H9 (cell line): ENCODE measurements at regions not wholly inside any gene's neighbourhood (a gene's known extent, or its start where the extent isn't known, plus 50 kb on each side); places are given as distances from the start of the nearest gene placed in this dataset.
A peak's percentile ranks its signal among the peaks of the same experiment; 100 is the strongest.

Experiments
- DNase-seq: peaks from one replicate; pipeline ENCODE4 v3.0.0-alpha.2; 2017
- H2AFZ ChIP-seq: one replicate; pipeline ENCODE4 v1.6.1; 2013; ENCODE audit warnings: mild to moderate bottlenecking, low read length, control low read depth, moderate library complexity
- H2AK5ac ChIP-seq: 2 replicates; pipeline ENCODE4 v1.6.1; 2013; ENCODE audit warnings: low read length, control low read depth, mixed read lengths; ENCODE audit not compliant: insufficient read length
- H2BK120ac ChIP-seq: one replicate; pipeline ENCODE4 v1.6.1; 2013; ENCODE audit warnings: low read depth, mild to moderate bottlenecking, low read length, control low read depth, inconsistent platforms; ENCODE audit not compliant: poor library complexity, severe bottlenecking
- H2BK12ac ChIP-seq: 2 replicates; pipeline ENCODE4 v1.6.1; 2013; ENCODE audit warnings: low read length, control low read depth, mixed read lengths, low read depth; ENCODE audit not compliant: insufficient read length
- H2BK15ac ChIP-seq: 2 replicates; pipeline ENCODE4 v1.6.1; 2013; ENCODE audit warnings: low read depth, low read length, control low read depth
- H2BK20ac ChIP-seq: one replicate; pipeline ENCODE4 v1.6.1; 2013; ENCODE audit warnings: low read depth, mild to moderate bottlenecking, low read length, control low read depth, inconsistent platforms; ENCODE audit not compliant: poor library complexity, severe bottlenecking
- H2BK5ac ChIP-seq: 2 replicates; pipeline ENCODE4 v1.6.1; 2013; ENCODE audit warnings: low read length, control low read depth, mixed read lengths; ENCODE audit not compliant: insufficient read length
- H3K14ac ChIP-seq: 2 replicates; pipeline ENCODE4 v1.6.1; 2013; ENCODE audit warnings: low read length, control low read depth; ENCODE audit not compliant: insufficient read depth
- H3K18ac ChIP-seq: 2 replicates; pipeline ENCODE4 v1.6.1; 2013; ENCODE audit warnings: low read depth, mild to moderate bottlenecking, mixed read lengths, low read length, control low read depth; ENCODE audit not compliant: insufficient read length
- H3K23ac ChIP-seq: 2 replicates; pipeline ENCODE4 v1.6.1; 2013; ENCODE audit warnings: low read length, control low read depth, mixed read lengths, low read depth; ENCODE audit not compliant: insufficient read length
- H3K23me2 ChIP-seq: 2 replicates; pipeline ENCODE4 v1.6.1; 2013; ENCODE audit warnings: low read depth, mild to moderate bottlenecking, mixed read lengths, low read length, control low read depth; ENCODE audit not compliant: insufficient read length, poor library complexity, severe bottlenecking
- H3K27ac ChIP-seq: 2 replicates; pipeline ENCODE4 v1.5.1; 2013; ENCODE audit warnings: low read length, control low read depth, mixed read lengths, low read depth; ENCODE audit not compliant: insufficient read length
- H3K27me3 ChIP-seq: 2 replicates; pipeline ENCODE4 v1.6.1; 2013; ENCODE audit warnings: low read length, control low read depth, inconsistent platforms; ENCODE audit not compliant: insufficient read depth
- H3K4ac ChIP-seq: 2 replicates; pipeline ENCODE4 v1.6.1; 2013; ENCODE audit warnings: low read depth, mild to moderate bottlenecking, control low read depth, inconsistent platforms, low read length, moderate library complexity
- H3K4me1 ChIP-seq: 2 replicates; pipeline ENCODE4 v1.6.1; 2013; ENCODE audit warnings: low read length, control low read depth, inconsistent platforms; ENCODE audit not compliant: insufficient read depth
- H3K4me2 ChIP-seq: 2 replicates; pipeline ENCODE4 v1.6.1; 2013; ENCODE audit warnings: low read length, control low read depth, mixed read lengths; ENCODE audit not compliant: insufficient read length, insufficient read depth
- H3K56ac ChIP-seq: 2 replicates; pipeline ENCODE4 v1.6.1; 2013; ENCODE audit warnings: low read depth, mild to moderate bottlenecking, mixed read lengths, low read length, control low read depth; ENCODE audit not compliant: insufficient read length
- H3K79me1 ChIP-seq: 2 replicates; pipeline ENCODE4 v1.6.1; 2013; ENCODE audit warnings: low read depth, mild to moderate bottlenecking, moderate library complexity, low read length, control low read depth, inconsistent platforms; ENCODE audit not compliant: insufficient read depth, poor library complexity, severe bottlenecking
- H3K79me2 ChIP-seq: 2 replicates; pipeline ENCODE4 v1.6.1; 2013; ENCODE audit warnings: low read length, control low read depth, inconsistent platforms; ENCODE audit not compliant: insufficient read depth
- H3K9ac ChIP-seq: 2 replicates; pipeline ENCODE4 v1.6.1; 2013; ENCODE audit warnings: low read length, control low read depth, mixed read lengths; ENCODE audit not compliant: insufficient read length; ENCODE audit errors: extremely low read depth
- H3K9me3 ChIP-seq: one replicate; pipeline ENCODE4 v1.6.1; 2013; ENCODE audit warnings: low read depth, low read length, inconsistent platforms; ENCODE audit not compliant: control insufficient read depth
- H3T11ph ChIP-seq: one replicate; pipeline ENCODE4 v1.6.1; 2013; ENCODE audit warnings: mild to moderate bottlenecking, low read length, control low read depth, inconsistent platforms
- H4K20me1 ChIP-seq: one replicate; pipeline ENCODE4 v1.6.1; 2013; ENCODE audit not compliant: control insufficient read depth, insufficient read length, insufficient read depth
- H4K5ac ChIP-seq: 2 replicates; pipeline ENCODE4 v1.6.1; 2013; ENCODE audit warnings: low read depth, mild to moderate bottlenecking, mixed read lengths, low read length, control low read depth; ENCODE audit not compliant: insufficient read length
- H4K8ac ChIP-seq: replicated peaks from 2 replicates; pipeline ENCODE4 v1.6.1; 2013; ENCODE audit warnings: low read length, control low read depth, mixed read lengths, low read depth; ENCODE audit not compliant: insufficient read length
- H4K91ac ChIP-seq: 2 replicates; pipeline ENCODE4 v1.6.1; 2013; ENCODE audit warnings: low read depth, mild to moderate bottlenecking, moderate library complexity, mixed read lengths, low read length, control low read depth; ENCODE audit not compliant: insufficient read length
- H3K27ac Mint-ChIP-seq, 3 experiments: 2 replicates in 2 of 3; 3 replicates in 1 of 3; pipeline ENCODE4 v1.8.0; 2020 to 2021; ENCODE audit warnings: mixed read lengths in 3 of 3, mild to moderate bottlenecking in 1 of 3, moderate library complexity in 1 of 3
- H3K27me3 Mint-ChIP-seq: 2 replicates; pipeline ENCODE4 v1.8.0; 2021; ENCODE audit warnings: low read depth, mild to moderate bottlenecking, moderate library complexity, mixed read lengths
- H3K36me3 Mint-ChIP-seq, 3 experiments: 2 replicates in 2 of 3; 3 replicates in 1 of 3; pipeline ENCODE4 v1.8.0; 2020 to 2021; ENCODE audit warnings: low read depth in 3 of 3, mixed read lengths in 3 of 3; ENCODE audit not compliant: insufficient read depth in 1 of 3
- H3K4me1 Mint-ChIP-seq, 2 experiments: 2 replicates each; pipeline ENCODE4 v1.8.0; 2020; ENCODE audit warnings: mixed read lengths in 2 of 2
- H3K4me3 Mint-ChIP-seq, 2 experiments: 2 replicates in 1 of 2; 3 replicates in 1 of 2; pipeline ENCODE4 v1.8.0; 2020 to 2021; ENCODE audit warnings: mild to moderate bottlenecking in 2 of 2, mixed read lengths in 2 of 2, moderate library complexity in 1 of 2
- H3K9me3 Mint-ChIP-seq, 2 experiments: 2 replicates in 1 of 2; 3 replicates in 1 of 2; pipeline ENCODE4 v1.8.0; 2020; ENCODE audit warnings: mild to moderate bottlenecking in 2 of 2, mixed read lengths in 2 of 2, moderate library complexity in 1 of 2
- WGBS: extraction: QIAGEN DNeasy Blood & Tissue Kit; methylation state at CpG from one replicate; pipeline ENCODE4 v1.1.7; 2013; ENCODE audit warnings: missing lambda C conversion rate, low lambda C conversion rate, mixed read lengths; ENCODE audit not compliant: insufficient read length; ENCODE audit errors: extremely low coverage; 5-methylcytosine and 5-hydroxymethylcytosine counted together
- TF ChIP-seq, protein P1 (sequence below): fragments of 200-600 bp; sonication (generic); conservative IDR thresholded peaks from 3 replicates; pipeline ENCODE4 v1.8.0; 2021; ENCODE audit warnings: antibody characterized with exemption, mild to moderate bottlenecking

DNA sequence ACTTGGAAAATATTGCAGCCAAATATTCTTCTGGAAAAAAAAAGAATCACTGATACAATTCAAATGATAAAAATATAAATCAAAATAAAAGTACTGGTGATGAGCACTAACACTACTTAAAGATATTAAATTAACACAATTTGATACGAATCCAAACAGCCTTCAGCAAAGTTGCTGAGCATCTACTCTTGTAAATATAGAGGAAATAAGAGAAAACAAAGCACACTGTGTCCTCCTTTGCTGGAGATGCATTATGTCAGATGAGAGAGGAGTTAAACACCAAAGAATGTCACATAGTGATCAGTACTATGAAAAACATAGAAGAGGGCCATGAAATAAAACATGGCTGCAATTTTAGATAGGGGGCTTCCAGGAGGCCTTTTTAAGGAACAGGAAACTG lies 177.4 kb upstream of the RNPC3 start:
- Histone ChIP-seq H3K79me2 (no peaks in the 10 kb centered on the region), H2BK20ac (no peak overlapping the region), H3K27me3 (no peaks in the 10 kb centered on the region), H3K56ac (no peak overlapping the region), H3K4me2 (no peak overlapping the region), H3K14ac (no peak overlapping the region), H3K23me2 (no peaks in the 10 kb centered on the region), H3K79me1 (no peaks in the 10 kb centered on the region), H2BK5ac (no peak overlapping the region), H2BK12ac (no peak overlapping the region), H3K27ac (no peak overlapping the region), H3K4me1 (no peaks in the 10 kb centered on the region), H2AK5ac (no peak overlapping the region), H2BK15ac (no peak overlapping the region), H2BK120ac (no peak overlapping the region), H3K4ac (no peak overlapping the region), H4K91ac (no peak overlapping the region), H2AFZ (no peak overlapping the region), H3K9ac (no peak overlapping the region), H3T11ph (no peak overlapping the region), H4K5ac (no peak overlapping the region), H3K23ac (no peak overlapping the region), H3K18ac (no peak overlapping the region), H3K9me3 (no peaks in the 10 kb centered on the region), H4K8ac (no peak overlapping the region), H4K20me1 (no peaks in the 10 kb centered on the region)
- no peaks in the 10 kb centered on the region for H3K4me1 Mint-ChIP-seq
- H3K27ac Mint-ChIP-seq = peak overlapping the region in 1 of 3 experiments; percentile 4; a peak in 1 of 7 replicates
- TF ChIP-seq, protein P1, sequence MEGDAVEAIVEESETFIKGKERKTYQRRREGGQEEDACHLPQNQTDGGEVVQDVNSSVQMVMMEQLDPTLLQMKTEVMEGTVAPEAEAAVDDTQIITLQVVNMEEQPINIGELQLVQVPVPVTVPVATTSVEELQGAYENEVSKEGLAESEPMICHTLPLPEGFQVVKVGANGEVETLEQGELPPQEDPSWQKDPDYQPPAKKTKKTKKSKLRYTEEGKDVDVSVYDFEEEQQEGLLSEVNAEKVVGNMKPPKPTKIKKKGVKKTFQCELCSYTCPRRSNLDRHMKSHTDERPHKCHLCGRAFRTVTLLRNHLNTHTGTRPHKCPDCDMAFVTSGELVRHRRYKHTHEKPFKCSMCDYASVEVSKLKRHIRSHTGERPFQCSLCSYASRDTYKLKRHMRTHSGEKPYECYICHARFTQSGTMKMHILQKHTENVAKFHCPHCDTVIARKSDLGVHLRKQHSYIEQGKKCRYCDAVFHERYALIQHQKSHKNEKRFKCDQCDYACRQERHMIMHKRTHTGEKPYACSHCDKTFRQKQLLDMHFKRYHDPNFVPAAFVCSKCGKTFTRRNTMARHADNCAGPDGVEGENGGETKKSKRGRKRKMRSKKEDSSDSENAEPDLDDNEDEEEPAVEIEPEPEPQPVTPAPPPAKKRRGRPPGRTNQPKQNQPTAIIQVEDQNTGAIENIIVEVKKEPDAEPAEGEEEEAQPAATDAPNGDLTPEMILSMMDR = no peak
- no CpG with 5 or more reads among the region's 1 CpG for WGBS
- no peak for DNase-seq
- H3K4me3 Mint-ChIP-seq = no peak overlapping the region
- H3K9me3 Mint-ChIP-seq = no peaks in the 10 kb centered on the region; a peak in 1 of 5 replicates
- H3K27me3 Mint-ChIP-seq = no peaks in the 10 kb centered on the region; the same call in 1 of the 2 replicates
- H3K36me3 Mint-ChIP-seq = no peaks in the 10 kb centered on the region
